GM12873 (cell line): ENCODE measurements at regions not wholly inside any gene's neighbourhood (a gene's known extent, or its start where the extent isn't known, plus 50 kb on each side); places are given as distances from the start of the nearest gene placed in this dataset.

Source experiments
- CTCF ChIP-seq: IDR thresholded peaks from 2 replicates; pipeline ENCODE4 v1.5.1; 2012; ENCODE audit warnings: low read depth, mild to moderate bottlenecking, moderate library complexity, low read length, control low read depth; ENCODE audit not compliant: insufficient read depth; ENCODE audit errors: missing control alignments

- TF ChIP-seq CTCF: no peak
Observed at GRCh38 chr13:48819376-48819775, 156.3 kb upstream of the FNDC3A start.

- no peak for TF ChIP-seq CTCF
Observed at GRCh38 chr13:48819899-48820298, 155.8 kb upstream of the FNDC3A start.

GRCh38 chr13:48826039-48826438, 149.7 kb upstream of the FNDC3A start:
- TF ChIP-seq CTCF: no peak

GRCh38 chr13:48827709-48828108, 148.0 kb upstream of the FNDC3A start:
- TF ChIP-seq CTCF: no peak

- no peak for TF ChIP-seq CTCF
Observed at GRCh38 chr13:48828962-48829411, 146.7 kb upstream of the FNDC3A start.

GRCh38 chr13:48829536-48829935, 146.2 kb upstream of the FNDC3A start:
- no peak for TF ChIP-seq CTCF

- no peak for TF ChIP-seq CTCF
Observed at GRCh38 chr13:48831248-48831647, 144.5 kb upstream of the FNDC3A start.
